ENCODE measurements at regions not wholly inside any gene's neighbourhood (a gene's known extent, or its start where the extent isn't known, plus 50 kb on each side); places are given as distances from the start of the nearest gene placed in this dataset.

DNA sequence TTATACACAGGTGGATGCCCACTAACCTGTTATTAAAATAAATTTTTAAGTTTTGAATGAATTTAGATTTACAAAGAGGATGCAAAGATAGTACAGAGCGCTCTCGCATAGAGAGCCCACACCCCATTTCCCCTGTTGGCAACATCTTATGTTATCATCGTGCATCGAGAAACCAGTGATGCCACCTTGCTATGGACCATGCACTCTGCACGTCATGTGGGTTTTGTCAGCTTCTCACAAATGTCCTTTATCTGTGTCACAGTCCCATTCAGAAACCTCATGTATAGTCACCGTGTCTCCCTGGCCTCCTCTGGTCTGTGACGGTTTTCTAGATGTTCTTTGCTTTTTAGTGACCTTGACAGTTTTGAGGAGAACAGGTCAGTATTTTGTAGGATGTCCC is 60.0 kb downstream of the ING1 start:
- Histone ChIP-seq H3K27ac (no peak overlapping the region), H3K4me3 (no peak overlapping the region), H3K4me1 (replicated peaks in 1 of 2) (no peaks in the 10 kb centered on the region)
- WGBS, 10 experiments, result 61 to 100% (median 93%) methylated on average over 2 to 7 of the region's 7 CpGs
- no peak for ATAC-seq (replicated peaks in 6 of 8)
- in situ Hi-C loops (cut with MboI; ENCODE audit: low pct_unique_long_range_greater_than_20kb in 2 of 9, low sequenced_read_pairs in 9 of 9, unreplicated experiment in 9 of 9), result no loop called here

DNA sequence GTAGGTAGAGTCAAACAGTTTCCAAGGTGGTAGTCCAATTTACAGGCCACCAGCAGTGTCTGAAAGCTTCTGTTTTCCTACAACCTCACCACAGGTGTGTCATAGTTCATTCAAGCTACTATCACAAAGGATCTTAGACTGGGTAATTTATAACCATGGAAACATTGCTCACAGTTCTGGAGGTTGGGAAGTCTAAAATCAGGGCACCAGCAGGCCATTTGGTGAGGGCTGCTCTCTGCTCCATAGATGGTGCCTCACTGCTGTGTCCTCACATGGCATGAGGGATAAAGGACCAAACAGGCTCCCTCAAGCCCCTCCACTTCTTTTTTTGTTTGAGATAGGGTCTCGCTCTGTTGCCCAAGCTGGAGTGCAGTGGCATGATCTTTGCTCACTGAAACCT is 60.6 kb downstream of the ING1 start:
- ATAC-seq (replicated peaks in 6 of 8), result no peak
- no peaks in the 10 kb centered on the region for H3K4me1 ChIP-seq (replicated peaks in 1 of 2)
- H3K4me3 ChIP-seq, result no peak overlapping the region
- no peak overlapping the region for H3K27ac ChIP-seq
- 83 to 100% (median 100%) methylated on average over 1 of the region's 1 CpG; no CpG with 5 or more reads in 7 of the 10 experiments for WGBS, 10 experiments
- in situ Hi-C loops (cut with MboI; ENCODE audit: low pct_unique_long_range_greater_than_20kb in 2 of 9, low sequenced_read_pairs in 9 of 9, unreplicated experiment in 9 of 9), result no loop called here

DNA sequence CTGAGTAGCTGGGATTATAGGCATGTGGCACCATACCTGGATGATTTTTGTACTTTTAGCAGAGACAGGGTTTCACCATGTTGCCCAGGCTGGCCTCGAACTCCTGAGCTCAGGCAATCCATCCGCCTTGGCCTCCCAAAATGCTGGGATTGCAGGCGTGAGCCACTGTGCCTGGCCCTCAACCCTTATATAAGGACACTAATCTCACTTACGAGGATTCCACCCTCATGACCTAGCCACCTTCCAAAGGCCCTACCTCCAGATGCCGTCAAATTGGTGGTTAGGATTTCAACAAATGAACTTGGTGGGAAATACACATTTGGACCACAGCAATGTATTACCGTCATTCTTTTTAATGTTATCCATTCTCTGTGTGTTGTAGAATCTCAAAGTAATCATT is 61.0 kb downstream of the ING1 start:
- Histone ChIP-seq H3K4me1 (replicated peaks in 1 of 2) (no peaks in the 10 kb centered on the region), H3K4me3 (no peak overlapping the region), H3K27ac (no peak overlapping the region)
- ATAC-seq (replicated peaks in 6 of 8), result no peak
- 50 to 100% (median 83%) methylated on average over 1 to 6 of the region's 6 CpGs; no CpG with 5 or more reads in 2 of the 10 experiments for WGBS, 10 experiments
- in situ Hi-C loops (cut with MboI; ENCODE audit: low pct_unique_long_range_greater_than_20kb in 2 of 9, low sequenced_read_pairs in 9 of 9, unreplicated experiment in 9 of 9), result no loop called here

DNA sequence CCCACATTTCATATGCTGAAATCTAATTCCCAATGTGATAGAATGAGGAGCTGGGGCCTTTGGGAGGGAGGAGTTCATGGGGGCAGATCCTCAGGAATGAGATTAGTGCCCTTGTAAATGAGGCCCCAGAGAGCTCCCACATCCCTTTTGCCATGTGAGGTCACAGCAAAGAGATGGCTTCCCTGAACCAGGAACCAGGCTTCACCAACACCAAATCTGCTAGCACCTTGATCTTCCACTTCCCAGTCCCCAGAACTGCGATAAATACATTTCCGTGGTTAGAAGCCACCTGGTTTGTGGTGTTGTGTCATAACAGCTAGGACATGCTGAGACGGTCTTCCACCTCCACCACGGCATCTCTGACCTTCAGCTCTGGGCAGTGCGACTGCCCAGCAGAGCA is 62.1 kb downstream of the ING1 start:
- in situ Hi-C loops (cut with MboI; ENCODE audit: low pct_unique_long_range_greater_than_20kb in 2 of 9, low sequenced_read_pairs in 9 of 9, unreplicated experiment in 9 of 9), result no loop called here

GRCh38 chr13:110777251-110777820 is 63.8 kb downstream of the ING1 start:
- in situ Hi-C loops (cut with MboI; ENCODE audit: low pct_unique_long_range_greater_than_20kb in 2 of 9, low sequenced_read_pairs in 9 of 9, unreplicated experiment in 9 of 9), result no loop called here
- 0 to 90% (median 53%) methylated on average over 1 to 3 of the region's 3 CpGs; no CpG with 5 or more reads in 1 of the 10 experiments for WGBS, 10 experiments
- H3K4me1 ChIP-seq (replicated peaks in 1 of 2), result no peaks in the 10 kb centered on the region
- H3K4me3 ChIP-seq, result no peak overlapping the region
- no peak for ATAC-seq (replicated peaks in 6 of 8)
- H3K27ac ChIP-seq, result no peak overlapping the region

More for the DNA sequence above, 62.1 kb downstream of the ING1 start:
- no peaks in the 10 kb centered on the region for H3K4me1 ChIP-seq (replicated peaks in 1 of 2)
- H3K4me3 ChIP-seq, result no peak overlapping the region
- whole genome bisulfite sequencing, 10 experiments, result 80 to 100% (median 94%) methylated on average over 1 to 5 of the region's 5 CpGs; no CpG with 5 or more reads in 3 of the 10 experiments
- H3K27ac ChIP-seq, result no peak overlapping the region
- no peak for ATAC-seq (replicated peaks in 6 of 8)

DNA sequence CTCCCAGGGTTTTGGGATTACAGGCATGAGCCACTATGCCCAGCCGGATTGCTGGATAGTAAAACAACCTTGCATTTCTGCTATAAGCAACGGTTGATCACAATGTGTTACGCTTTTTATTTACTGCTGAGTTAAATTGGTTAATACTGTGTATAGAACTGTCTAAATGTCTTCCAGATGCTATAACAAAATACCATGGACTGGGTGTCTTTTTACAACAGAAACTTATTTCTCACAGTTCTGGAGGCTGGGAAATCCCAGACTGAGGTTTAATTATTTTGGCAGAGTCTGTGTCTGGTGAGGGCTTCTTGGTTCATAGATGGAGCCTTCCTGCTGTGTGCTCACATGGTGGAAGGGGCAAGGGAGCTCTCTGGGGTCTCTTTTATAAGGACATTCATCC is 65.5 kb downstream of the ING1 start:
- in situ Hi-C loops (cut with MboI; ENCODE audit: low pct_unique_long_range_greater_than_20kb in 2 of 9, low sequenced_read_pairs in 9 of 9, unreplicated experiment in 9 of 9), result no loop called here
- Histone ChIP-seq H3K4me3 (no peak overlapping the region), H3K4me1 (replicated peaks in 1 of 2) (no peaks in the 10 kb centered on the region), H3K27ac (no peak overlapping the region)
- WGBS, 10 experiments, result 37 to 100% (median 81%) methylated on average over 1 to 3 of the region's 3 CpGs; no CpG with 5 or more reads in 2 of the 10 experiments
- no peak for ATAC-seq (replicated peaks in 6 of 8)

- Histone ChIP-seq H3K4me1 (replicated peaks in 1 of 2) (no peaks in the 10 kb centered on the region), H3K4me3 (no peak overlapping the region), H3K27ac (no peak overlapping the region)
- peak in 1 of 8 experiments; percentile 22 for ATAC-seq (replicated peaks in 6 of 8)
- 0 to 75% (median 36%) methylated on average over 2 of the region's 2 CpGs; no CpG with 5 or more reads in 1 of the 10 experiments for WGBS, 10 experiments
- in situ Hi-C loops (cut with MboI; ENCODE audit: low pct_unique_long_range_greater_than_20kb in 2 of 9, low sequenced_read_pairs in 9 of 9, unreplicated experiment in 9 of 9), result no loop called here
Measured at GRCh38 chr13:110780422-110780821, 66.9 kb downstream of the ING1 start.

GRCh38 chr13:110782185-110782584 is 68.7 kb downstream of the ING1 start:
- ATAC-seq (replicated peaks in 6 of 8), result no peak
- no peak overlapping the region for H3K4me3 ChIP-seq

GRCh38 chr13:110784704-110785103 is 71.2 kb downstream of the ING1 start:
- 11 to 100% (median 81%) methylated on average over 1 to 2 of the region's 2 CpGs; no CpG with 5 or more reads in 1 of the 10 experiments for WGBS, 10 experiments
- no peaks in the 10 kb centered on the region for H3K4me1 ChIP-seq (replicated peaks in 1 of 2)
- no peak overlapping the region for H3K27ac ChIP-seq
- H3K4me3 ChIP-seq, result no peak overlapping the region
- in situ Hi-C loops (cut with MboI; ENCODE audit: low pct_unique_long_range_greater_than_20kb in 2 of 9, low sequenced_read_pairs in 9 of 9, unreplicated experiment in 9 of 9), result no loop called here
- ATAC-seq (replicated peaks in 6 of 8), result peak in 1 of 8 experiments; percentile 62

More at GRCh38 chr13:110782185-110782584, 68.7 kb downstream of the ING1 start:
- Histone ChIP-seq H3K27ac (no peak overlapping the region), H3K4me1 (replicated peaks in 1 of 2) (no peaks in the 10 kb centered on the region)
- in situ Hi-C loops (cut with MboI; ENCODE audit: low pct_unique_long_range_greater_than_20kb in 2 of 9, low sequenced_read_pairs in 9 of 9, unreplicated experiment in 9 of 9), result no loop called here

- no peaks in the 10 kb centered on the region for H3K4me1 ChIP-seq (replicated peaks in 1 of 2)
- no peak overlapping the region for H3K4me3 ChIP-seq
- in situ Hi-C loops (cut with MboI; ENCODE audit: low pct_unique_long_range_greater_than_20kb in 2 of 9, low sequenced_read_pairs in 9 of 9, unreplicated experiment in 9 of 9), result no loop called here
- WGBS, 10 experiments, result 80 to 98% (median 89%) methylated on average over 3 to 13 of the region's 14 CpGs; no CpG with 5 or more reads in 2 of the 10 experiments
- H3K27ac ChIP-seq, result no peak overlapping the region
- no peak for ATAC-seq (replicated peaks in 6 of 8)
Measured at GRCh38 chr13:110788778-110789177, 75.3 kb downstream of the ING1 start.

DNA sequence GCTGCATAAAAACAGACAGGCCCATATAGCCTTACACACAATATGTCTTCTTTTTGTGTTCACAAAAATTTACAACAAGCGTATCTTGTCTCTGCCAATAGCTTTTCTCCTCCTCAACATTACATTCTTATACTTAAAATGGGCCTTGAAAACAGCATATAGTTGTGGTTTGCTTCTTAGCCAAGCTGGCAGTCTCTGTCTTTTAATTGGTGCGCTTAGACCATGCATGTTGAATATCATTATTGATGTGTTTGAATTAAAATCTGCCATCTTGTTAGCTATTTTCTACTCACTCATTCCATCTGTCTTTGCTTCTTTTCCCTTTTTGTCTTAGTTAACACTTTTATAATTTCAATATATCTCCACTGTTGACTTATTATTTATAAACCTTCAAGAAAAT is 76.4 kb downstream of the ING1 start:
- H3K4me1 ChIP-seq (replicated peaks in 1 of 2), result no peaks in the 10 kb centered on the region
- H3K27ac ChIP-seq, result no peak overlapping the region
- ATAC-seq (replicated peaks in 6 of 8), result no peak
- H3K4me3 ChIP-seq, result no peak overlapping the region
- in situ Hi-C loops (cut with MboI; ENCODE audit: low pct_unique_long_range_greater_than_20kb in 2 of 9, low sequenced_read_pairs in 9 of 9, unreplicated experiment in 9 of 9), result no loop called here
- WGBS, 10 experiments, result 48 to 100% (median 92%) methylated on average over 1 to 2 of the region's 2 CpGs

DNA sequence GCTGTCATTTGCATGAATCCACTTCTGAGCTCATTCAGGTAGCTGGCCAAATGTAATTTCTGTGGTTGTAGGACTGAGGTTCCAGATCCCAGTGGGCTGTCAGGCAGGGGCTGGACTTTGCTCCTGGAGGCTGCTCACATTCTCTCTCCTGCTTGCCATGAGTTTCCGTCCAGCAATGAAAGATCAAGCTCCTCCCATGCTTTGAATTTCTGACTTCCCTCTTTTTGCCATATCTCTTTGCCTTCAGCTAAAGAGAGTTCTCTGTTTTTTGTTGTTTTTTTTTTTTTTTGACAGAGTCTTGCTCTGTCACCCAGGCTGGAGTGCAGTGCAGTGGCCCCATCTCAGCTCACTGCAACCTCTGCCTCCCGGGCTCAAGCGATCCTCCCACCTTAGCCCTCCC is 76.9 kb downstream of the ING1 start:
- H3K4me3 ChIP-seq, result no peak overlapping the region
- in situ Hi-C loops (cut with MboI; ENCODE audit: low pct_unique_long_range_greater_than_20kb in 2 of 9, low sequenced_read_pairs in 9 of 9, unreplicated experiment in 9 of 9), result no loop called here
- no peak overlapping the region for H3K27ac ChIP-seq
- 80 to 100% (median 94%) methylated on average over 1 to 3 of the region's 3 CpGs; no CpG with 5 or more reads in 5 of the 10 experiments for WGBS, 10 experiments
- ATAC-seq (replicated peaks in 6 of 8), result no peak
- H3K4me1 ChIP-seq (replicated peaks in 1 of 2), result no peaks in the 10 kb centered on the region

DNA sequence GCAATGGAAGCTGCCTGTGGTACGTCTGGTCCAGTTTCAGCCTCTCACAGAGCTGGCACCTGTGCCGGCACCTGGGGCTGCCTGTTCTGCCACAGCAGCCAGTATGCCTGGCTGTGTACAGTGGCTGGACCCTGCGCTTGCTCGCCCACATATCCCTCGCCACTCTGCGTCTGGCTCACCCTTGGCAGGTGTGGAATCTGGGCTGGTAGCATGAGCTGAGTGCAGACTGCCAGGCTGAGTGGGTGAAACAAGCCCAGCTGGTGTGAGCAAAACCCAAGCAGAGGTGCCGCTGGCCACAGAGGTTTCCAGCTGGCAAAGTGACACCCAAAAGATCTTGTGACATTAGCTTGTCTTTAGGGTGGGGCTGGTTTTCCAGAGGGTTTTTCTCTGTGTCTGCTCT is 80.7 kb downstream of the ING1 start:
- in situ Hi-C loops (cut with MboI; ENCODE audit: low pct_unique_long_range_greater_than_20kb in 2 of 9, low sequenced_read_pairs in 9 of 9, unreplicated experiment in 9 of 9), result no loop called here
- 63 to 100% (median 93%) methylated on average over 1 to 6 of the region's 7 CpGs; no CpG with 5 or more reads in 5 of the 10 experiments for WGBS, 10 experiments
- ATAC-seq (replicated peaks in 6 of 8), result no peak
- Histone ChIP-seq H3K4me1 (replicated peaks in 1 of 2) (no peaks in the 10 kb centered on the region), H3K27ac (no peak overlapping the region), H3K4me3 (no peak overlapping the region)

DNA sequence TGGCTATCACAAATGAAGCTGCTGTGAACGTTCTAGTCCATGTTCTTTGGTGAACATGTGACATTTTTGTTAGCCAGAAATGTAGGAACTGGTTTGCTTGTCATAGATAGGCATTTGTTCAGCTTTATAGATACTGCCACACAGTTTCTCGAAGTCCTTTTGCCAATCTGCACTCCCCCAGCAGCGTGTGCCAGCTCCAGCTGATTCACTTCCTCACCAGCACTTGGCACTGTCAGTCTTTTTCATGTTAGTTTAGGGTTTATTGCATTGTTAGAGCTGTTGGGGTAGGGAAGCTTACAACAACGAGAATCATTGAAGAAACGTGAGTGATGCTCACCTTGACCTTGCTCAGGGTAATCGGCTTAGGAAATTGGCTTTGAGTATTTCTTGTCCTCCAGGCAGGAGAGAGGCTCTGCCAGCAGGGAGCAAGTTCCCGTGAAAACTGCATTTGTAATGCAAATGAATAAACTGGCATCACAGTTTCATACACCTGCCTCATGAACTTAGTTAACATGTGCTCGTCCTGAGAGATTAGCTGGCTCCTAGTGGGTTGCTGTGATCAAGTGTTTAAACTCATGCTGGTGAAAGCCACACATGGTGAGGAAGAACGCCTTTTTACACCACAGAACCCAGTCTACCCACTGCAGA is 83.9 kb downstream of the ING1 start:
- Histone ChIP-seq H3K27ac (no peak overlapping the region), H3K4me3 (no peak overlapping the region), H3K4me1 (replicated peaks in 1 of 2) (no peaks in the 10 kb centered on the region)
- 30 to 87% (median 53%) methylated on average over 1 to 9 of the region's 9 CpGs for WGBS, 10 experiments
- in situ Hi-C loops (cut with MboI; ENCODE audit: low pct_unique_long_range_greater_than_20kb in 2 of 9, low sequenced_read_pairs in 9 of 9, unreplicated experiment in 9 of 9), result no loop called here
- ATAC-seq (replicated peaks in 6 of 8), result no peak

All from motor neuron (in vitro differentiated cells).